Motor neuron (in vitro differentiated cells): ENCODE measurements at regions not wholly inside any gene's neighbourhood (a gene's known extent, or its start where the extent isn't known, plus 50 kb on each side); places are given as distances from the start of the nearest gene placed in this dataset.

Experiments used
- ATAC-seq, 8 experiments: fragments of 200-7000 bp; cut with Tn5 transposase; replicated peaks in 6 of 8; 2 replicates each; pipeline ENCODE4 v1.8.0; 2021; ENCODE audit warnings: mild to moderate bottlenecking in 8 of 8, moderate library complexity in 8 of 8
- H3K27ac ChIP-seq, 2 donors: fragments of 250-450 bp; sonication (Bioruptor Pico); 2 replicates each; pipeline ENCODE4 v1.9.0; 2021; ENCODE audit warnings: antibody characterized with exemption in 2 of 2, mild to moderate bottlenecking in 2 of 2, moderate library complexity in 1 of 2
- H3K4me1 ChIP-seq, 2 donors: fragments of 250-450 bp; sonication (Bioruptor Pico); replicated peaks in 1 of 2; 2 replicates each; pipeline ENCODE4 v1.6.1; 2021; ENCODE audit warnings: antibody characterized with exemption in 2 of 2, mild to moderate bottlenecking in 2 of 2, moderate library complexity in 1 of 2
- H3K4me3 ChIP-seq, 5 donors: fragments of 250-450 bp; sonication (Bioruptor Pico); 2 replicates each; pipeline ENCODE4 v1.9.0; 2021; ENCODE audit warnings: antibody characterized with exemption in 5 of 5, mild to moderate bottlenecking in 5 of 5, moderate library complexity in 4 of 5
- WGBS, 10 experiments: fragments of 450-650 bp; shearing (Covaris generic); methylation state at CpG; one replicate each; pipeline ENCODE4 v1.0.0; 2022; 5-methylcytosine and 5-hydroxymethylcytosine counted together
- in situ Hi-C, 9 experiments: fragments of 400-800 bp; cut with MboI; loops; one replicate each; pipeline ENCODE4 v1.15.0; 2021; ENCODE audit warnings: low sequenced_read_pairs in 9 of 9, low pct_unique_long_range_greater_than_20kb in 2 of 9; ENCODE audit not compliant: unreplicated experiment in 9 of 9

- in situ Hi-C loops, result no loop called here
- no peak for ATAC-seq
- Histone ChIP-seq H3K4me1 (peaks cover 9 to 12% of the 10 kb centered on the region in 2 donors), H3K4me3 (no peak overlapping the region), H3K27ac (no peak overlapping the region)
- WGBS, 10 experiments, result 81 to 100% (median 95%) methylated on average over 1 to 4 of the region's 4 CpGs; no CpG with 5 or more reads in 4 of the 10 experiments
Measured at GRCh38 chr22:40120848-40121247, 56.9 kb upstream of the TNRC6B start.

- peak in 5 of 8 experiments; percentile 67 to 98 (median 84) for ATAC-seq
- WGBS, 10 experiments, result 42 to 100% (median 68%) methylated on average over 1 to 5 of the region's 6 CpGs; no CpG with 5 or more reads in 2 of the 10 experiments
- Histone ChIP-seq H3K27ac (no peak overlapping the region), H3K4me1 (peaks cover 9 to 12% of the 10 kb centered on the region in 2 donors), H3K4me3 (no peak overlapping the region)
- in situ Hi-C loops, result no loop called here
Measured at GRCh38 chr22:40121461-40121860, 56.3 kb upstream of the TNRC6B start.

GRCh38 chr22:40122792-40123191, 54.9 kb upstream of the TNRC6B start:
- WGBS, 10 experiments, result 40 to 100% (median 92%) methylated on average over 1 to 3 of the region's 5 CpGs; no CpG with 5 or more reads in 1 of the 10 experiments
- no peak for ATAC-seq
- Histone ChIP-seq H3K27ac (no peak overlapping the region), H3K4me3 (no peak overlapping the region), H3K4me1 (peaks cover 9 to 12% of the 10 kb centered on the region in 2 donors)
- in situ Hi-C loops, result no loop called here

GRCh38 chr22:40123387-40123786, 54.3 kb upstream of the TNRC6B start:
- no peak overlapping the region for H3K27ac ChIP-seq
- H3K4me3 ChIP-seq, result no peak overlapping the region
- H3K4me1 ChIP-seq, result peaks cover 9 to 12% of the 10 kb centered on the region in 2 donors
- 29 to 100% (median 72%) methylated on average over 1 to 3 of the region's 3 CpGs; no CpG with 5 or more reads in 4 of the 10 experiments for WGBS, 10 experiments
- in situ Hi-C loops, result no loop called here
- ATAC-seq, result no peak
